H9 (cell line): ENCODE measurements at regions not wholly inside any gene's neighbourhood (a gene's known extent, or its start where the extent isn't known, plus 50 kb on each side); places are given as distances from the start of the nearest gene placed in this dataset.

Experiments
- DNase-seq: peaks from one replicate; pipeline ENCODE4 v3.0.0-alpha.2; 2017
- H2AFZ ChIP-seq: one replicate; pipeline ENCODE4 v1.6.1; 2013; ENCODE audit warnings: mild to moderate bottlenecking, low read length, control low read depth, moderate library complexity
- H2AK5ac ChIP-seq: 2 replicates; pipeline ENCODE4 v1.6.1; 2013; ENCODE audit warnings: low read length, control low read depth, mixed read lengths; ENCODE audit not compliant: insufficient read length
- H2BK120ac ChIP-seq: one replicate; pipeline ENCODE4 v1.6.1; 2013; ENCODE audit warnings: low read depth, mild to moderate bottlenecking, low read length, control low read depth, inconsistent platforms; ENCODE audit not compliant: poor library complexity, severe bottlenecking
- H2BK12ac ChIP-seq: 2 replicates; pipeline ENCODE4 v1.6.1; 2013; ENCODE audit warnings: low read length, control low read depth, mixed read lengths, low read depth; ENCODE audit not compliant: insufficient read length
- H2BK15ac ChIP-seq: 2 replicates; pipeline ENCODE4 v1.6.1; 2013; ENCODE audit warnings: low read depth, low read length, control low read depth
- H2BK20ac ChIP-seq: one replicate; pipeline ENCODE4 v1.6.1; 2013; ENCODE audit warnings: low read depth, mild to moderate bottlenecking, low read length, control low read depth, inconsistent platforms; ENCODE audit not compliant: poor library complexity, severe bottlenecking
- H2BK5ac ChIP-seq: 2 replicates; pipeline ENCODE4 v1.6.1; 2013; ENCODE audit warnings: low read length, control low read depth, mixed read lengths; ENCODE audit not compliant: insufficient read length
- H3K14ac ChIP-seq: 2 replicates; pipeline ENCODE4 v1.6.1; 2013; ENCODE audit warnings: low read length, control low read depth; ENCODE audit not compliant: insufficient read depth
- H3K18ac ChIP-seq: 2 replicates; pipeline ENCODE4 v1.6.1; 2013; ENCODE audit warnings: low read depth, mild to moderate bottlenecking, mixed read lengths, low read length, control low read depth; ENCODE audit not compliant: insufficient read length
- H3K23ac ChIP-seq: 2 replicates; pipeline ENCODE4 v1.6.1; 2013; ENCODE audit warnings: low read length, control low read depth, mixed read lengths, low read depth; ENCODE audit not compliant: insufficient read length
- H3K23me2 ChIP-seq: 2 replicates; pipeline ENCODE4 v1.6.1; 2013; ENCODE audit warnings: low read depth, mild to moderate bottlenecking, mixed read lengths, low read length, control low read depth; ENCODE audit not compliant: insufficient read length, poor library complexity, severe bottlenecking
- H3K27ac ChIP-seq: 2 replicates; pipeline ENCODE4 v1.5.1; 2013; ENCODE audit warnings: low read length, control low read depth, mixed read lengths, low read depth; ENCODE audit not compliant: insufficient read length
- H3K27me3 ChIP-seq: 2 replicates; pipeline ENCODE4 v1.6.1; 2013; ENCODE audit warnings: low read length, control low read depth, inconsistent platforms; ENCODE audit not compliant: insufficient read depth
- H3K4ac ChIP-seq: 2 replicates; pipeline ENCODE4 v1.6.1; 2013; ENCODE audit warnings: low read depth, mild to moderate bottlenecking, control low read depth, inconsistent platforms, low read length, moderate library complexity
- H3K4me1 ChIP-seq: 2 replicates; pipeline ENCODE4 v1.6.1; 2013; ENCODE audit warnings: low read length, control low read depth, inconsistent platforms; ENCODE audit not compliant: insufficient read depth
- H3K4me2 ChIP-seq: 2 replicates; pipeline ENCODE4 v1.6.1; 2013; ENCODE audit warnings: low read length, control low read depth, mixed read lengths; ENCODE audit not compliant: insufficient read length, insufficient read depth
- H3K56ac ChIP-seq: 2 replicates; pipeline ENCODE4 v1.6.1; 2013; ENCODE audit warnings: low read depth, mild to moderate bottlenecking, mixed read lengths, low read length, control low read depth; ENCODE audit not compliant: insufficient read length
- H3K79me1 ChIP-seq: 2 replicates; pipeline ENCODE4 v1.6.1; 2013; ENCODE audit warnings: low read depth, mild to moderate bottlenecking, moderate library complexity, low read length, control low read depth, inconsistent platforms; ENCODE audit not compliant: insufficient read depth, poor library complexity, severe bottlenecking
- H3K79me2 ChIP-seq: 2 replicates; pipeline ENCODE4 v1.6.1; 2013; ENCODE audit warnings: low read length, control low read depth, inconsistent platforms; ENCODE audit not compliant: insufficient read depth
- H3K9ac ChIP-seq: 2 replicates; pipeline ENCODE4 v1.6.1; 2013; ENCODE audit warnings: low read length, control low read depth, mixed read lengths; ENCODE audit not compliant: insufficient read length; ENCODE audit errors: extremely low read depth
- H3K9me3 ChIP-seq: one replicate; pipeline ENCODE4 v1.6.1; 2013; ENCODE audit warnings: low read depth, low read length, inconsistent platforms; ENCODE audit not compliant: control insufficient read depth
- H3T11ph ChIP-seq: one replicate; pipeline ENCODE4 v1.6.1; 2013; ENCODE audit warnings: mild to moderate bottlenecking, low read length, control low read depth, inconsistent platforms
- H4K20me1 ChIP-seq: one replicate; pipeline ENCODE4 v1.6.1; 2013; ENCODE audit not compliant: control insufficient read depth, insufficient read length, insufficient read depth
- H4K5ac ChIP-seq: 2 replicates; pipeline ENCODE4 v1.6.1; 2013; ENCODE audit warnings: low read depth, mild to moderate bottlenecking, mixed read lengths, low read length, control low read depth; ENCODE audit not compliant: insufficient read length
- H4K8ac ChIP-seq: replicated peaks from 2 replicates; pipeline ENCODE4 v1.6.1; 2013; ENCODE audit warnings: low read length, control low read depth, mixed read lengths, low read depth; ENCODE audit not compliant: insufficient read length
- H4K91ac ChIP-seq: 2 replicates; pipeline ENCODE4 v1.6.1; 2013; ENCODE audit warnings: low read depth, mild to moderate bottlenecking, moderate library complexity, mixed read lengths, low read length, control low read depth; ENCODE audit not compliant: insufficient read length
- H3K27ac Mint-ChIP-seq, 3 experiments: 2 replicates in 2 of 3; 3 replicates in 1 of 3; pipeline ENCODE4 v1.8.0; 2020 to 2021; ENCODE audit warnings: mixed read lengths in 3 of 3, mild to moderate bottlenecking in 1 of 3, moderate library complexity in 1 of 3
- H3K27me3 Mint-ChIP-seq: 2 replicates; pipeline ENCODE4 v1.8.0; 2021; ENCODE audit warnings: low read depth, mild to moderate bottlenecking, moderate library complexity, mixed read lengths
- H3K36me3 Mint-ChIP-seq, 3 experiments: 2 replicates in 2 of 3; 3 replicates in 1 of 3; pipeline ENCODE4 v1.8.0; 2020 to 2021; ENCODE audit warnings: low read depth in 3 of 3, mixed read lengths in 3 of 3; ENCODE audit not compliant: insufficient read depth in 1 of 3
- H3K4me1 Mint-ChIP-seq, 2 experiments: 2 replicates each; pipeline ENCODE4 v1.8.0; 2020; ENCODE audit warnings: mixed read lengths in 2 of 2
- H3K4me3 Mint-ChIP-seq, 2 experiments: 2 replicates in 1 of 2; 3 replicates in 1 of 2; pipeline ENCODE4 v1.8.0; 2020 to 2021; ENCODE audit warnings: mild to moderate bottlenecking in 2 of 2, mixed read lengths in 2 of 2, moderate library complexity in 1 of 2
- H3K9me3 Mint-ChIP-seq, 2 experiments: 2 replicates in 1 of 2; 3 replicates in 1 of 2; pipeline ENCODE4 v1.8.0; 2020; ENCODE audit warnings: mild to moderate bottlenecking in 2 of 2, mixed read lengths in 2 of 2, moderate library complexity in 1 of 2
- WGBS: extraction: QIAGEN DNeasy Blood & Tissue Kit; methylation state at CpG from one replicate; pipeline ENCODE4 v1.1.7; 2013; ENCODE audit warnings: missing lambda C conversion rate, low lambda C conversion rate, mixed read lengths; ENCODE audit not compliant: insufficient read length; ENCODE audit errors: extremely low coverage; 5-methylcytosine and 5-hydroxymethylcytosine counted together
- TF ChIP-seq, protein P1 (sequence below): fragments of 200-600 bp; sonication (generic); conservative IDR thresholded peaks from 3 replicates; pipeline ENCODE4 v1.8.0; 2021; ENCODE audit warnings: antibody characterized with exemption, mild to moderate bottlenecking

DNA sequence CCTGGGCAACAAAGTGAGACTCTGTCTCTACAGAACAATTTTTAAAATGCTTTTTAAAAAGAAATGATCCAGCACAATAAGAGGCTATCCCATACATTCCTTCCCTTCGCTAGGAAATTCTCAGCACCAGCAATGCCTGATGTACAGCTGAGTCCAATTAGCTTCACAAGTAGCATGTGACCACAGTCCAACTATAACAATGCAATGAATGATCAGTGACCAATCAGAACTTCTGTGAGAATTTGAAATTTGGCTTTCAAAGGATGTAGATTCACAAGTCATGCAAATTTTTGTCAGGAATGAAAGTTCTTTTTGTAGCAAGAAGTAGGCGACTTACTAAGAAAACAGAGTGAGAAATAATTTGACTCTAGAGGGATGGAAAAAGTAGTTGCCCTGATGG, 278.5 kb upstream of the UGT8 start:
- H3K4me3 Mint-ChIP-seq, result no peak overlapping the region
- Histone ChIP-seq H3K79me1 (no peaks in the 10 kb centered on the region), H2BK120ac (no peak overlapping the region), H3K79me2 (no peaks in the 10 kb centered on the region), H2BK12ac (no peak overlapping the region), H3K4me1 (peaks cover 2% of the 10 kb centered on the region; the same call in 1 of the 2 replicates), H2BK15ac (no peak overlapping the region), H3T11ph (no peak overlapping the region), H2AK5ac (no peak overlapping the region), H2BK20ac (no peak overlapping the region), H3K27ac (no peak overlapping the region), H3K9ac (no peak overlapping the region), H3K18ac (no peak overlapping the region), H4K8ac (no peak overlapping the region), H3K23ac (no peak overlapping the region), H3K23me2 (no peaks in the 10 kb centered on the region), H3K4ac (no peak overlapping the region), H4K91ac (no peak overlapping the region), H3K4me2 (no peak overlapping the region), H3K56ac (no peak overlapping the region), H2AFZ (no peak overlapping the region), H2BK5ac (no peak overlapping the region), H3K27me3 (no peaks in the 10 kb centered on the region), H4K20me1 (no peaks in the 10 kb centered on the region), H4K5ac (no peak overlapping the region), H3K9me3 (no peaks in the 10 kb centered on the region), H3K14ac (no peak overlapping the region)
- no peak overlapping the region for H3K27ac Mint-ChIP-seq
- no peak for DNase-seq
- H3K27me3 Mint-ChIP-seq, result no peaks in the 10 kb centered on the region; the same call in 1 of the 2 replicates
- no CpG with 5 or more reads among the region's 2 CpGs for WGBS
- no peaks in the 10 kb centered on the region for H3K36me3 Mint-ChIP-seq
- 0 out of 4 replicates have a peak, but pooled peaks cover 0 to 3% of the 10 kb centered on the region in 2 experiments for H3K4me1 Mint-ChIP-seq
- H3K9me3 Mint-ChIP-seq, result no peaks in the 10 kb centered on the region
- TF ChIP-seq, protein P1, sequence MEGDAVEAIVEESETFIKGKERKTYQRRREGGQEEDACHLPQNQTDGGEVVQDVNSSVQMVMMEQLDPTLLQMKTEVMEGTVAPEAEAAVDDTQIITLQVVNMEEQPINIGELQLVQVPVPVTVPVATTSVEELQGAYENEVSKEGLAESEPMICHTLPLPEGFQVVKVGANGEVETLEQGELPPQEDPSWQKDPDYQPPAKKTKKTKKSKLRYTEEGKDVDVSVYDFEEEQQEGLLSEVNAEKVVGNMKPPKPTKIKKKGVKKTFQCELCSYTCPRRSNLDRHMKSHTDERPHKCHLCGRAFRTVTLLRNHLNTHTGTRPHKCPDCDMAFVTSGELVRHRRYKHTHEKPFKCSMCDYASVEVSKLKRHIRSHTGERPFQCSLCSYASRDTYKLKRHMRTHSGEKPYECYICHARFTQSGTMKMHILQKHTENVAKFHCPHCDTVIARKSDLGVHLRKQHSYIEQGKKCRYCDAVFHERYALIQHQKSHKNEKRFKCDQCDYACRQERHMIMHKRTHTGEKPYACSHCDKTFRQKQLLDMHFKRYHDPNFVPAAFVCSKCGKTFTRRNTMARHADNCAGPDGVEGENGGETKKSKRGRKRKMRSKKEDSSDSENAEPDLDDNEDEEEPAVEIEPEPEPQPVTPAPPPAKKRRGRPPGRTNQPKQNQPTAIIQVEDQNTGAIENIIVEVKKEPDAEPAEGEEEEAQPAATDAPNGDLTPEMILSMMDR, result no peak
